ENCODE measurements at regions not wholly inside any gene's neighbourhood (a gene's known extent, or its start where the extent isn't known, plus 50 kb on each side); places are given as distances from the start of the nearest gene placed in this dataset.

DNA sequence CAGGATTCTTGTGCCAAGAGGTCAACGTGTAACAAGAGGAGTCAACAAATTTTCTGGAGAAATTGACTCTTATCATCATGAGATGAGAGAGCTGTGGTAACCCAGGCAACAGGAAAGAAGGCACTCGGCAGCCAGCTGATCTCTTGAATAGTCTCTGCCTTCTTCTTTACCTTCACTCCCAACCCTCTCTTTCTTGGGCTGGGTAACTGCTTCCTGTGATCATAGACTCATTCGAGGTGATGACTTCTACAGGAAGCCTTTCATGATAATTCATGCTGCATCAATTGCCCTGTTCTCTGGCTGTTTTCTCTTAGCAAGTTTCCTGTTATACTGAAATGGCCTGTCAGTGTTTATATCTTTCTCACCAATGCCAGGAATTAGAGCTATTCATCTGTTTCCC, 70.8 kb upstream of the FSTL5 start:
- TF ChIP-seq CTCF (conservative IDR thresholded peaks at IDR 0.05; ENCODE audit: low read depth, low read length) (no peak), EZH2 (IDR thresholded peaks at IDR 0.05; ENCODE audit: borderline replicate concordance, low read depth, low read length, poor library complexity, severe bottlenecking) (no peak)

All from A673 (cell line).